AG04449 (cell line): ENCODE measurements at regions not wholly inside any gene's neighbourhood (a gene's known extent, or its start where the extent isn't known, plus 50 kb on each side); places are given as distances from the start of the nearest gene placed in this dataset.

ENCODE experiments used
- CTCF ChIA-PET: fragments of 350-600 bp; formaldehyde crosslinking; extraction: SDS; loops from one replicate; lab custom pipeline; 2021; ENCODE audit warnings: antibody characterized with exemption; lab: Yijun Ruan, JAX
- POLR2A ChIA-PET: fragments of 400-600, 350-600 bp; formaldehyde crosslinking; extraction: SDS; loops from one replicate; lab custom pipeline; 2020; ENCODE audit warnings: antibody characterized with exemption, inconsistent platforms; lab: Yijun Ruan, JAX
- DNase-seq: peaks from one replicate; pipeline ENCODE4 v3.0.0-alpha.2; 2010; ENCODE audit warnings: low read depth, low spot score
- H3K4me3 ChIP-seq: 2 replicates; pipeline ENCODE4 v1.5.1; 2011; ENCODE audit warnings: low read depth, mild to moderate bottlenecking, control low read depth, low read length
- TF ChIP-seq, protein P1 (sequence below): IDR thresholded peaks from one replicate; pipeline ENCODE4 v1.5.1; 2011; ENCODE audit warnings: mild to moderate bottlenecking, moderate library complexity, low read length, control low read depth, inconsistent platforms; ENCODE audit not compliant: insufficient read depth; ENCODE audit errors: missing control alignments

DNA sequence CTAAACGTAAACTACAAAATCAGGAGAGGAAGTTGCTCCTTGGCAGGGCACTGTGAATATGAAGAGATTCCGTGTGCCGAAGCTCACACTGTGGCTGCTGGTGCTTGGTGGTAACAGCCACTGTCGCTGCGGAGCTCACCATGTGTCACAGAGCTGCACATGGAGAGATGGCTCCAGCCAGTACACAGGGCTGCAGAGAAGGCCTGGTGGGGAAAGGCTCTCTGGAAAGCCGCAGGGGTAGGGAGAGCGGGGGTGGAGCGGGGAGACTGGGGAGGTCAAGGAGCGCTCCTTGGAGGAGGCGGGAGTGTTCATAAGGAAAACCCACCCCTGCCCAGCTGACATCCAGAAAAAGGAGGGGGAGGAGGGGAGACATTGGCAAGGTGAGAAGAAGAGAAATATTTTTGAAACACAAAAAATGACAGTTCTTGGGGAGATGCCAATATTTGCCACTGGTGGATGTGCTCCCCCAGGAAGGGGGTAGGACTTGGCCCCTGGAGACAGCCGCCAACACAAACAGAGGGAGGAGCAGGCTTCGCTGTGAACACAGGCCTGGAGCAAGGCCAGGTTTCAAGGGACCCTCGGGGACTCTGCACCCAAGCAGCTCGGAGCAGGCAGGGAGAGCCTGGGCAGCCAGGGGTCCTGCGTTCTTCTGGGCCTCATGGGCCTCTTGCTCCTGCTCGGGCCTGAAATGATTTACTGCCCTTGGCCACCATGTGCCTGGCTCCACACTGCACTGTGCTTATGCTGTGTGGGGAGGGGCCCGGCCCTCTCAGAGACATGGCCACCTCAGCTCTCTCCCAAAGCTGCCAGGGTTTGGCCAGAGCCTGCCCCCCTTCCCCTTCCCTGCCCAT is 102.6 kb upstream of the GLI2 start:
- ChIA-PET POLR2A (no interaction called here), CTCF (interaction anchor here (0.5 to 2.1 kb wide), 3 partner anchors 8 to 43 kb away, joined by 3 to 6 read pairs (median 4); no protein-coding TSS in a partner anchor)
- no peak overlapping the region for H3K4me3 ChIP-seq
- DNase-seq = no peak
- TF ChIP-seq, protein P1, sequence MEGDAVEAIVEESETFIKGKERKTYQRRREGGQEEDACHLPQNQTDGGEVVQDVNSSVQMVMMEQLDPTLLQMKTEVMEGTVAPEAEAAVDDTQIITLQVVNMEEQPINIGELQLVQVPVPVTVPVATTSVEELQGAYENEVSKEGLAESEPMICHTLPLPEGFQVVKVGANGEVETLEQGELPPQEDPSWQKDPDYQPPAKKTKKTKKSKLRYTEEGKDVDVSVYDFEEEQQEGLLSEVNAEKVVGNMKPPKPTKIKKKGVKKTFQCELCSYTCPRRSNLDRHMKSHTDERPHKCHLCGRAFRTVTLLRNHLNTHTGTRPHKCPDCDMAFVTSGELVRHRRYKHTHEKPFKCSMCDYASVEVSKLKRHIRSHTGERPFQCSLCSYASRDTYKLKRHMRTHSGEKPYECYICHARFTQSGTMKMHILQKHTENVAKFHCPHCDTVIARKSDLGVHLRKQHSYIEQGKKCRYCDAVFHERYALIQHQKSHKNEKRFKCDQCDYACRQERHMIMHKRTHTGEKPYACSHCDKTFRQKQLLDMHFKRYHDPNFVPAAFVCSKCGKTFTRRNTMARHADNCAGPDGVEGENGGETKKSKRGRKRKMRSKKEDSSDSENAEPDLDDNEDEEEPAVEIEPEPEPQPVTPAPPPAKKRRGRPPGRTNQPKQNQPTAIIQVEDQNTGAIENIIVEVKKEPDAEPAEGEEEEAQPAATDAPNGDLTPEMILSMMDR = no peak

DNA sequence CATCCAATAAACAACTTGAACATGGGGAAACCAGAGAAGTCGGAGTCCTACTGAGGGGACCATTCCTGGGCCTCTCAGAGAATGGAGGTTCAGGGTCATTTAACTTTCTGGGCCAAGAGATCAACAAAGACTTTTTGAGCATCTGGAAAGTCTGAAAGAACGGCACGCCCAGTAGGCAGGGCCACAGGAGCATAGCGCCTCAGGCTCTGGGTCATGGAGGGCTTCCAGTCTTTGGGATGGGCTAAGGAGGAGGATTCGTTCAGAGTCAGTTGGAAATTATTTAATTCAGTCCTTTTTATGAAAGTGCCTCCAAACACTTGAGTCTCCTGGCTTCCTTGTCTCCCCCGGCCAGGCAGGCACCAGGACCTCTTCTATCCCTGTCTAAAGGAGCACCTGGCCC is 101.1 kb upstream of the GLI2 start:
- ChIA-PET POLR2A (no interaction called here), CTCF (interaction anchor here (0.8 to 1.1 kb wide), 2 partner anchors 19 to 39 kb away, joined by 3 read pairs; no protein-coding TSS in a partner anchor)
- TF ChIP-seq, protein P1 = no peak
- no peak overlapping the region for H3K4me3 ChIP-seq
- no peak for DNase-seq

DNA sequence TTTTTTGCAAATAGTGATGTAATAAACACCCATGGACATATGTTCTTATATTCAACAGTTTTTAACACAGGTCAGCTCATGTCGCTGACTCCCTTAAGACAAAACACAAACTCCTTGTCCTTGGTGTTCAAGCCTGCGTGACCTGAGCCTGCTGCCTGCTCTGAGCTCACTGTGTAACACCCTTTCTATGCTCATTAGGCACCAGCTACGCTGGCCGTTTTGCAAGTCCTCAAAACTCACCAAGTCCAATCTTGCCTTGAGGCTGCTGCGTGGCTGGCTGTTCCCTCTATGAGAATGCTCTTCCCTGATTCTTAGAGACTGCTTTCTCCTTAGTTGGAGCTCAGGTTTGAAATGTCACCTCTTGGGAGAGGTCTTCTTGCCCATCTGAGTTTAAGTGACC is 100.5 kb upstream of the GLI2 start:
- DNase-seq = no peak
- CTCF ChIA-PET = interaction anchor here (0.9 kb wide), 1 partner anchor 114 kb away, joined by 3 read pairs; no protein-coding TSS in a partner anchor
- H3K4me3 ChIP-seq = no peak overlapping the region
- TF ChIP-seq, protein P1 = no peak
- POLR2A ChIA-PET = no interaction called here

DNA sequence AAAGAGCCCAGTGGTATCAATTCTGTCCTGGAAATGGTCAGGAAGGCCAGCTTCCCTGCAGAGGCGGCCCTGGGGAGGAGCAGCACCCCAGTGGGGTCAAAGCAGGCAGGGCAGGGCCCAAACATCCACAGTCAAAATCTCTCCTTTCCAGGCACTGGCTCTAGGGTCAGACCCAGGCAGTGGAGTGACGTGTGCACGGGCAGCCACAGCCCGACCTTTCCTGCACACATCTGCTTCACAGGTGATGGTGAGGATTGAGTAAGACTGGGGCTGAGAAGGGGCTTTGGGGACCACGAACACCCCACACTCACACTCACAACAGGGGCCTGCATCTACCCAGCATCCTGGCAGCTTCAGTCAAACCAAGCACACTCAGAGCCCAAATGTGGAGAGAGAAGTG is 97.8 kb upstream of the GLI2 start:
- no peak overlapping the region for H3K4me3 ChIP-seq
- POLR2A ChIA-PET = no interaction called here
- DNase-seq = no peak
- CTCF ChIA-PET = interaction anchor here (1.5 kb wide), 1 partner anchor 19 kb away, joined by 3 read pairs; no protein-coding TSS in a partner anchor
- TF ChIP-seq, protein P1 = no peak

DNA sequence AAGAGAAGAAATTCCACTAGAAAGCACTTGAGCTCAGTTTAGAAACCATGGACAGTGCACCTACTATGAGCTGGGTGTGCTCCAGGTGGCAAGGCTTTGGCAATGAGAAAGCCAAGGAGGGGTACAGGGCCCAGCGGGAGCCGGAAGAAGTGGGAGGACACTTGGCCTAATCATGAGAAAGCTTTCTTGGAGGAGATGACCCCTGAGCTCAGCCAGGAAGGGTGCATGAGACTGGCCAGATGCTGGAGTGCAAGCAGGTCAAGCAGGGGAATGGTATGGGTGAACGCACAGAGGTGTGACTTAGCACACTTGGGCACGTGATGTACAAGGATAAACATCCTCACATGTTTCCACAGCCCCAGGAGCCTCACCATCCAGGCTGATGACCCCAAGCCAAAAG is 97.2 kb upstream of the GLI2 start:
- no peak for DNase-seq
- TF ChIP-seq, protein P1 = no peak
- H3K4me3 ChIP-seq = no peak overlapping the region
- CTCF ChIA-PET = interaction anchor here (0.6 to 1.5 kb wide), 3 partner anchors 8 to 324 kb away, joined by 3 read pairs; no protein-coding TSS in a partner anchor
- POLR2A ChIA-PET = no interaction called here

DNA sequence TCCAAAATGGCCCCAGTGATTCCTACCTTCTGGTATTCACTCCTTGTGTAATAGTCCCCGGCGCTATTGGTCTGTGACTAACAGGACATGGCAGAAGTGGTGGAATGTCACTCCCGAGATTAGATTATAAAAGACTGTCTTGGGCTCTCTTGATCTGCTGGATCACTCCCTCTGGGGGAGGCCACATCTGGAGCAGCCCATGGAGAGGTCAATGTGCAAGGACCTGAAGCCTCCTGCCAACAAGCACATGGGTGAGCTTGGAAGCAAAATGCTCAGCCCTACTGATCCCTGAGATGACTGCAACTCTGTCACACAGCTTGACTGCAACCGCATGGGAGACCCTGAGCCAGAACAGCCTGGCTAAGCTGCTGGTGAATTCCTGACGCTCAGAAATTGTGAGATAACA is 94.3 kb upstream of the GLI2 start:
- CTCF ChIA-PET = interaction anchor here (1.0 to 1.6 kb wide), 3 partner anchors 9 to 13 kb away, joined by 3 to 6 read pairs (median 4); no protein-coding TSS in a partner anchor
- no peak overlapping the region for H3K4me3 ChIP-seq

More for the DNA sequence above, 94.3 kb upstream of the GLI2 start:
- no peak for DNase-seq
- TF ChIP-seq, protein P1 = no peak
- POLR2A ChIA-PET = interaction anchor here (0.7 kb wide), 1 partner anchor 362 kb away, joined by 3 read pairs; no protein-coding TSS in a partner anchor
